Breast epithelium (tissue), 4 donors: ENCODE measurements at regions not wholly inside any gene's neighbourhood (a gene's known extent, or its start where the extent isn't known, plus 50 kb on each side); places are given as distances from the start of the nearest gene placed in this dataset.

Source experiments
- DNase-seq, 2 donors: peaks; one replicate each; pipeline ENCODE4 v3.0.0-alpha.2; 2019; ENCODE audit warnings: low spot score in 2 of 2
- H3K27ac ChIP-seq, 2 donors: fragments of 200-600 bp; sonication (generic) in 1 of 2; one replicate each; pipeline ENCODE4 v1.5.1; 2016 to 2019; ENCODE audit warnings: mild to moderate bottlenecking in 1 of 2
- H3K27me3 ChIP-seq, 2 donors: fragments of 200-600 bp; sonication (generic) in 1 of 2; one replicate each; pipeline versions ENCODE4 v1.5.1 to v1.6.0; 2017 to 2019; ENCODE audit warnings: control low read depth in 1 of 2, mild to moderate bottlenecking in 1 of 2
- H3K36me3 ChIP-seq: fragments of 200-600 bp; one replicate; pipeline ENCODE4 v1.5.1; 2019
- H3K4me1 ChIP-seq, 2 donors: fragments of 200-600 bp; sonication (generic); one replicate each; pipeline ENCODE4 v1.5.1; 2016 to 2019; ENCODE audit warnings: control low read depth in 1 of 2
- H3K4me3 ChIP-seq, 3 donors: fragments of 200-600 bp; sonication (generic); 1 replicate in 2 of 3; 2 replicates in 1 of 3; pipeline ENCODE4 v1.5.1; 2016 to 2019; ENCODE audit warnings: mild to moderate bottlenecking in 3 of 3, moderate library complexity in 2 of 3
- H3K9me3 ChIP-seq, 2 donors: fragments of 200-600 bp; sonication (generic) in 1 of 2; one replicate each; pipeline ENCODE4 v1.5.1; 2016 to 2019; ENCODE audit warnings: control low read depth in 1 of 2
- POLR2A ChIP-seq: fragments of 450-650 bp; IDR thresholded peaks from one replicate; pipeline ENCODE4 v1.6.1; 2016; ENCODE audit warnings: antibody characterized with exemption, mild to moderate bottlenecking, moderate library complexity
- POLR2AphosphoS5 ChIP-seq, 3 donors: sonication (generic); formaldehyde crosslinking; IDR thresholded peaks; one replicate each; pipeline ENCODE4 v1.6.1; 2017; ENCODE audit warnings: antibody characterized with exemption in 3 of 3
- intact Hi-C: fragments of 100-400 bp; cut with DNase I; formaldehyde crosslinking; loops from one replicate; pipeline ENCODE4 v1.15.1; 2023; ENCODE audit warnings: low total_unique reads
- TF ChIP-seq, protein P1 (sequence below), 3 donors: fragments of 450-650 bp; IDR thresholded peaks; one replicate each; pipeline ENCODE4 v1.5.1; 2016 to 2017; ENCODE audit warnings: antibody characterized with exemption in 3 of 3, mild to moderate bottlenecking in 3 of 3, moderate library complexity in 3 of 3

GRCh38 chr13:78428646-78429045 lies 174.7 kb downstream of the POU4F1 start:
- TF ChIP-seq POLR2A: no peak
- no peak for TF ChIP-seq POLR2AphosphoS5 (IDR thresholded peaks at IDR 0.05)
- TF ChIP-seq, protein P1, sequence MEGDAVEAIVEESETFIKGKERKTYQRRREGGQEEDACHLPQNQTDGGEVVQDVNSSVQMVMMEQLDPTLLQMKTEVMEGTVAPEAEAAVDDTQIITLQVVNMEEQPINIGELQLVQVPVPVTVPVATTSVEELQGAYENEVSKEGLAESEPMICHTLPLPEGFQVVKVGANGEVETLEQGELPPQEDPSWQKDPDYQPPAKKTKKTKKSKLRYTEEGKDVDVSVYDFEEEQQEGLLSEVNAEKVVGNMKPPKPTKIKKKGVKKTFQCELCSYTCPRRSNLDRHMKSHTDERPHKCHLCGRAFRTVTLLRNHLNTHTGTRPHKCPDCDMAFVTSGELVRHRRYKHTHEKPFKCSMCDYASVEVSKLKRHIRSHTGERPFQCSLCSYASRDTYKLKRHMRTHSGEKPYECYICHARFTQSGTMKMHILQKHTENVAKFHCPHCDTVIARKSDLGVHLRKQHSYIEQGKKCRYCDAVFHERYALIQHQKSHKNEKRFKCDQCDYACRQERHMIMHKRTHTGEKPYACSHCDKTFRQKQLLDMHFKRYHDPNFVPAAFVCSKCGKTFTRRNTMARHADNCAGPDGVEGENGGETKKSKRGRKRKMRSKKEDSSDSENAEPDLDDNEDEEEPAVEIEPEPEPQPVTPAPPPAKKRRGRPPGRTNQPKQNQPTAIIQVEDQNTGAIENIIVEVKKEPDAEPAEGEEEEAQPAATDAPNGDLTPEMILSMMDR (IDR thresholded peaks at IDR 0.05): no peak
- no peak for DNase-seq
- H3K27me3 ChIP-seq: no peaks in the 10 kb centered on the region
- no peak overlapping the region for H3K27ac ChIP-seq
- H3K4me1 ChIP-seq: no peaks in the 10 kb centered on the region
- no peaks in the 10 kb centered on the region for H3K36me3 ChIP-seq
- no peak overlapping the region for H3K4me3 ChIP-seq
- intact Hi-C loops: no loop called here
- H3K9me3 ChIP-seq: no peaks in the 10 kb centered on the region

GRCh38 chr13:78426183-78426582 lies 177.2 kb downstream of the POU4F1 start:
- no peak overlapping the region for H3K27ac ChIP-seq
- H3K4me3 ChIP-seq: no peak overlapping the region
- intact Hi-C loops: no loop called here
- H3K9me3 ChIP-seq: no peaks in the 10 kb centered on the region
- H3K27me3 ChIP-seq: no peaks in the 10 kb centered on the region
- H3K36me3 ChIP-seq: no peaks in the 10 kb centered on the region
- TF ChIP-seq, protein P1 (IDR thresholded peaks at IDR 0.05): no peak
- TF ChIP-seq POLR2A (no peak), POLR2AphosphoS5 (IDR thresholded peaks at IDR 0.05) (no peak)
- no peak for DNase-seq
- no peaks in the 10 kb centered on the region for H3K4me1 ChIP-seq

GRCh38 chr13:78420814-78421213 lies 182.5 kb downstream of the POU4F1 start:
- H3K27me3 ChIP-seq: no peaks in the 10 kb centered on the region
- H3K4me1 ChIP-seq: no peaks in the 10 kb centered on the region
- no peak for TF ChIP-seq POLR2AphosphoS5 (IDR thresholded peaks at IDR 0.05)
- no peak for TF ChIP-seq POLR2A
- TF ChIP-seq, protein P1 (IDR thresholded peaks at IDR 0.05): no peak
- H3K4me3 ChIP-seq: no peak overlapping the region
- peak in 1 of 2 donors; percentile 32 for DNase-seq
- H3K36me3 ChIP-seq: no peaks in the 10 kb centered on the region
- H3K9me3 ChIP-seq: no peaks in the 10 kb centered on the region
- H3K27ac ChIP-seq: no peak overlapping the region
- intact Hi-C loops: no loop called here

DNA sequence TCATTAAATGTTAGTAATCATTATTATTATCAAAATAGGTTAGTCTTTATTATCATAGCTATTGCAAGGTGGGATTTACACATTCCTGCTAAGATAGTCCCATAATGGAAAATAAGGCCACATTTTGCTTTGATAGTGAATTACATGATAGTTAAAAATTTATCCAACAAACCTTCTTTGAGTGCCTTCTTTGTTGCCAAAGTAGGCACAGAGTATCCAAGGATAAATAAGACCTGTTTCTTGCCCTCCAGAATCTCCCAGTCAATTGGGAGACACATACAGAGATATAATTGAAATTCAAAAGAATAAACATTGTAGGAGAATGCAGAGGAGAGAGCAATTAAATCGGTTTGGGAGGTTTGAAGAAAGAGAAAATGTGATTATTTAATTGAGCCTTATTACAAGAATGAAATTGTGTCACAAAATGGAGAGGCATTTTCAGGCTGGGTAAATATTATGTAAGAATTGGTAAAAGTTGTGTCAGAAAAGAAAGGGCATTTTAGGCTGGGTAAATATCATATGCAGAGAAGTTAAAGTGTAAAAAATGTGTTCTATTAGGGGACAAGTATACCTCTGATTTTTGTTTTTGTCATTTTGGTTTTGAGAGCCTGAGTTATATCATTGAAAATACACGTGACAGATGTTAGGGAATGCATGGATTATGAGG lies 189.3 kb downstream of the POU4F1 start:
- Histone ChIP-seq H3K27ac (no peak overlapping the region), H3K4me3 (no peak overlapping the region), H3K4me1 (no peaks in the 10 kb centered on the region), H3K9me3 (no peaks in the 10 kb centered on the region), H3K27me3 (no peaks in the 10 kb centered on the region), H3K36me3 (no peaks in the 10 kb centered on the region)
- intact Hi-C loops: no loop called here
- TF ChIP-seq POLR2AphosphoS5 (IDR thresholded peaks at IDR 0.05): no peak
- no peak for DNase-seq

DNA sequence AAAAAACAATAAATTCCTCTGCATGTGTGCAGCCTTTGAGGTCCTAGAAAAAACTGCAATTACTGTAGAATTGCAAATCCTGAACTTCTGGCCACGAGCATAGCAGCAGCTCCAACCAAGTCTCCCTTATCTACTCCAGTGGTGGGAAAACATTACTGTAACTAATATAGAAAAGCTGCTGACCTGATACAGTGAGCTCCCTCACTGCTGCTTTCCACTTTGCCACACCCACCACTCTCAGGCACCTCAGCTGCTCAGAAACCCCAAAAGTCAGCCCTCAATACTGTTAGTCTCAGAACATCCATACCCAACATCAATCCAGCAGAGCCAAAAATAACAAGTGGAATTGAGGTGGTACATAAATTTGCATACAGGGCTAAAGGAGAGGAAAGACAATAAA lies 192.5 kb downstream of the POU4F1 start:
- DNase-seq: no peak
- Histone ChIP-seq H3K27me3 (no peaks in the 10 kb centered on the region), H3K4me1 (no peaks in the 10 kb centered on the region), H3K4me3 (no peak overlapping the region), H3K27ac (no peak overlapping the region), H3K9me3 (no peaks in the 10 kb centered on the region), H3K36me3 (no peaks in the 10 kb centered on the region)
- intact Hi-C loops: no loop called here
- TF ChIP-seq POLR2A (no peak), POLR2AphosphoS5 (IDR thresholded peaks at IDR 0.05) (no peak)
- TF ChIP-seq, protein P1 (IDR thresholded peaks at IDR 0.05): no peak
